HG03045 (cell line): ENCODE measurements at regions not wholly inside any gene's neighbourhood (a gene's known extent, or its start where the extent isn't known, plus 50 kb on each side); places are given as distances from the start of the nearest gene placed in this dataset.

Experiments used
- ATAC-seq: cut with Tn5 transposase; IDR thresholded peaks from one replicate; pipeline ENCODE4 v1.9.1; 2021; ENCODE audit warnings: mild to moderate bottlenecking, moderate library complexity; ENCODE audit not compliant: unreplicated experiment

GRCh38 chr1:98221923-98222322 is 301.1 kb upstream of the DPYD start:
- no peak for ATAC-seq

- no peak for ATAC-seq
Measured at GRCh38 chr1:98217601-98218000, 296.8 kb upstream of the DPYD start.

- no peak for ATAC-seq
Measured at GRCh38 chr1:98216304-98216703, 295.5 kb upstream of the DPYD start.

GRCh38 chr1:98211271-98211845 is 290.5 kb upstream of the DPYD start:
- ATAC-seq = no peak

GRCh38 chr1:98210563-98210962 is 289.7 kb upstream of the DPYD start:
- no peak for ATAC-seq

GRCh38 chr1:98210064-98210463 is 289.2 kb upstream of the DPYD start:
- ATAC-seq = no peak

GRCh38 chr1:98205291-98206017 is 284.6 kb upstream of the DPYD start:
- no peak for ATAC-seq

- ATAC-seq = no peak
Measured at GRCh38 chr1:98203466-98203865, 282.6 kb upstream of the DPYD start.

GRCh38 chr1:98201666-98202081 is 280.8 kb upstream of the DPYD start:
- no peak for ATAC-seq

GRCh38 chr1:98197356-98197755 is 276.5 kb upstream of the DPYD start:
- ATAC-seq = no peak

- ATAC-seq = no peak
Measured at GRCh38 chr1:98196012-98196411, 275.2 kb upstream of the DPYD start.

- no peak for ATAC-seq
Measured at GRCh38 chr1:98188774-98189173, 267.9 kb upstream of the DPYD start.

- ATAC-seq = no peak
Measured at GRCh38 chr1:98184856-98185255, 264.0 kb upstream of the DPYD start.

GRCh38 chr1:98181036-98181764 is 260.4 kb upstream of the DPYD start:
- no peak for ATAC-seq

- no peak for ATAC-seq
Measured at GRCh38 chr1:98179151-98179773, 258.4 kb upstream of the DPYD start.

- no peak for ATAC-seq
Measured at GRCh38 chr1:98177751-98178150, 256.9 kb upstream of the DPYD start.

GRCh38 chr1:98176936-98177335 is 256.1 kb upstream of the DPYD start:
- ATAC-seq = no peak

- ATAC-seq = no peak
Measured at GRCh38 chr1:98176414-98176813, 255.6 kb upstream of the DPYD start.

GRCh38 chr1:98172578-98172977 is 251.7 kb upstream of the DPYD start:
- ATAC-seq = no peak

- no peak for ATAC-seq
Measured at GRCh38 chr1:98172022-98172421, 251.2 kb upstream of the DPYD start.

GRCh38 chr1:98164509-98164908 is 243.7 kb upstream of the DPYD start:
- ATAC-seq = no peak
